NCI-H526 (cell line): ENCODE measurements at regions not wholly inside any gene's neighbourhood (a gene's known extent, or its start where the extent isn't known, plus 50 kb on each side); places are given as distances from the start of the nearest gene placed in this dataset.

Experiments used
- DNase-seq, 2 experiments: peaks; one replicate each; lab custom pipeline; 2025; lab: John Stamatoyannopoulos, UW

GRCh38 chr12:91968076-91968776 lies 177.4 kb downstream of the BTG1 start:
- DNase-seq: no peak

DNA sequence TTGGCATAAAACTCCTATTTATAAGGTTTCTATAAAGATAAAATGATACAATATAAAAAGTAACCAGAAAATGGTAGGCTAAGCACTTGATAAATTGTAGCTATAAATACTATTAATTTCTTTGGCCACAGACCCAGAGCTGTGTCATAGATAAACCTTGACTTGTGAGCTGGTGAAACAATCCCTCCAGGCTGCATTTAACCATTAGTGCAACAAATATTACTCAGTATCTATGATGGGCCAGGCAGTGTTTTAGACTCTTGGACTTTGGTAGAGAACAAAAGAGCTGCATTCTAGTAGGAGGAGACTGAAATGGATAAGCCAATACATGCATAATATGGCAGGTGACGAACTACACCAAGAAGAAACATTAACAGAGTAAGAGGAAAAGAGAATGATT lies 178.1 kb downstream of the BTG1 start:
- no peak for DNase-seq

GRCh38 chr12:91965781-91966180 lies 179.9 kb downstream of the BTG1 start:
- DNase-seq: no peak

- no peak for DNase-seq
These were observed 181.1 kb downstream of the BTG1 start for GRCh38 chr12:91964501-91964900.

DNA sequence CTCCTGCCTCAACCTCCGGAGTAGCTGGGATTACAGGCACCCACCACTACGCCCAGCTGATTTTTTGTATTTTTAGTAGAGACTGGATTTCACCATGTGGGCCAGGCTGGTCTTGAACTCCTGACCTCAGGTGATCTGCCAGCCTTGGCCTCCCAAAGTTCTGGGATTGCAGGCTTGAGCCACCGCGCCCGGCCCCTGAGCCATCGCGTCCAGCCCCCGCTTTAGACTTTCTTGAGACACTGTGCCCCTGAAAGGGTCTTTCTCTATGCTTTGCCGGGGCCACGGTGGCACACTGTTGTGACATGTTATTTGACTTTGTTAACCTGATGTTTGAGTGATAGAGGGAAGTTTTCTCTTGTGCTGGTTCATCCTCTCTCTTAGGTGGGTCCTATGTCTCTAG lies 186.4 kb downstream of the BTG1 start:
- DNase-seq: no peak

GRCh38 chr12:91958816-91959215 lies 186.8 kb downstream of the BTG1 start:
- DNase-seq: no peak

GRCh38 chr12:91954747-91955146 lies 190.9 kb downstream of the BTG1 start:
- no peak for DNase-seq

GRCh38 chr12:91954326-91954725 lies 191.3 kb downstream of the BTG1 start:
- no peak for DNase-seq

GRCh38 chr12:91952916-91953315 lies 192.7 kb downstream of the BTG1 start:
- no peak for DNase-seq

GRCh38 chr12:91951571-91951970 lies 194.1 kb downstream of the BTG1 start:
- no peak for DNase-seq

GRCh38 chr12:91948504-91948903 lies 197.1 kb downstream of the BTG1 start:
- no peak for DNase-seq

- DNase-seq: no peak
These were observed 198.2 kb downstream of the BTG1 start for GRCh38 chr12:91947459-91947858.

- DNase-seq: no peak
These were observed 201.0 kb downstream of the BTG1 start for GRCh38 chr12:91944637-91945036.

- no peak for DNase-seq
These were observed 204.6 kb downstream of the BTG1 start for GRCh38 chr12:91940826-91941570.

DNA sequence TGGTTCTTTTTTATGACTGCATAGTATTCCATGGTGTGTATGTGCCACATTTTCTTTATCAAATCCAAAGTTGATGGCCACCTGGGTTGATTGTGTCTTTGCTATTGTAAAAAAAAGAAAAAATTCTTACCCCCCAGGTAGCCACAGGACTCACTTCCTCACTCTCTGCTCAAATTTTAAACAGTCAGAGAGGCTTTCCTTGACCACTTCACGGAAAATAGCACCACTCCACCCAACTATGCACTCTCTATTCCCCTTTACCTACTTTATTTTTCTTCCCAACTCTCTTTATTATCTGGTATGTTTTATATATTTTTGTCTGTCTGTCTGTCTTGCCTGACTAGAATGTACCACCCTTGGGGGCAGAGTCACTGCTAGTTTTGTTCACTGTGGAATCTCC lies 205.3 kb downstream of the BTG1 start:
- DNase-seq: no peak

GRCh38 chr12:91937706-91938105 lies 207.9 kb downstream of the BTG1 start:
- DNase-seq: no peak

- no peak for DNase-seq
These were observed 208.6 kb downstream of the BTG1 start for GRCh38 chr12:91937009-91937408.

- DNase-seq: no peak
These were observed 210.3 kb downstream of the BTG1 start for GRCh38 chr12:91935296-91935695.

GRCh38 chr12:91931111-91931510 lies 214.5 kb downstream of the BTG1 start:
- no peak for DNase-seq

DNA sequence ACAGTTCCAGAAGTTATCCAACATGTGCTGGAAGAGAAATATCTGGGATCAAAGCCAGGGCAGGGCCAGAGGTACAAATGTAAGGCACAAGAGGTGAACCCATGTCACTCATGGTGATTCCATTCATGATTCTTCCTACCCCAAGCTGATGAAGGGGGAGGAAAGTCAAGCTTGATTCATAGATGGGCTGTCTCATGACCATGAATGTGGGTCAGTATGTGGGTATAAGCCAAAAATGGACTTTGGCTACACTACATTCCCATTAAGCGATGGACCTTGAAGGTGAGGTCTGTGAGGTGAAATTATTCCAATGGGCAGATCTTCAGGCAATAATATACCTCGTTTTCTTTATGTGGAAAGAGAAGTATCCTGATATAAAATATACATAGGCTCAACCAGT lies 217.1 kb downstream of the BTG1 start:
- DNase-seq: no peak

GRCh38 chr12:91926848-91927247 lies 218.8 kb downstream of the BTG1 start:
- DNase-seq: peak; percentile 8 to 9

- no peak for DNase-seq
These were observed 220.8 kb downstream of the BTG1 start for GRCh38 chr12:91924827-91925226.

DNA sequence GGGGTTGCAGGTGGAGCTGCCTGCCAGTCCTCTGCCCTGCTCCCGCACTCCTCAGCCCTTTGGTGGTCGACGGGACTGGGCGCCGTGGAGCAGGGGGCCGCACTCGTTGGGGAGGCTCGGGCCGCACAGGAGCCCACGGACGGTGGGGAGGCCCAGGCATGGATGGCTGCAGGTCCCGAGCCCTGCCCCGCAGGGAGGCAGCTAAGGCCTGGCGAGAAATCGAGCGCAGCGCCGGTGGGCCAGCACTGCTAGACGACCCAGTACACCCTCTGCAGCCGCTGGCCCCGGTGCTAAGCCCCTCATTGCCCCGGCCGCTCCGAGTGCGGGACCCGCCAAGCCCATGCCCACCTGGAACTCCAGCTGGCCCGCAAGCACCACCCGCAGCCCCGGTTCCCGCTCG lies 221.8 kb downstream of the BTG1 start:
- DNase-seq: no peak

DNA sequence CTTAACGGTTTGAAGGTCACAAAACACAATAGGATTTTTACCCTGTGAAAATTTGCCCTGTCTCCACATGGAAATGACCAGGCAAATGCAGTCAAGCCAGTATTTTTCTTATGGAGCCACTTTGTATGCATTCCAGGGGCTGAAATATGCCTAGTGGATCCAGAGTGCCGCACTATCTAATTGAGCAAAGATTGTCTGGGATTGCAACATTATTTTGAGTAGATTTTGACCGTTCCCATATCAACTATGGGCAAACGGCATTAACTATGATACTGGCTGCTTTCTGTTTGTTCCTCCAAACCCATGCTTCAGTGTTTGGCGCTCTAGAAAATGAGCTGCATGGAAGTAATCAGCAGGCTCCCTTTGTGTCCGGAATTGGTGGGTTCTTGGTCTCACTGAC lies 223.0 kb downstream of the BTG1 start:
- DNase-seq: no peak
